NCI-H69 (cell line): ENCODE measurements at regions not wholly inside any gene's neighbourhood (a gene's known extent, or its start where the extent isn't known, plus 50 kb on each side); places are given as distances from the start of the nearest gene placed in this dataset.

ENCODE experiments used
- DNase-seq: peaks from one replicate; lab custom pipeline; 2025; lab: John Stamatoyannopoulos, UW

GRCh38 chr3:117719316-117719926 is 1009.8 kb downstream of the TUSC7 start:
- DNase-seq: peak; percentile 12

- no peak for DNase-seq
Measured at GRCh38 chr3:117721866-117722265, 1012.3 kb downstream of the TUSC7 start.

- DNase-seq: no peak
Measured at GRCh38 chr3:117722856-117723255, 1013.3 kb downstream of the TUSC7 start.

GRCh38 chr3:117723825-117724224 is 1014.2 kb downstream of the TUSC7 start:
- no peak for DNase-seq

- no peak for DNase-seq
Measured at GRCh38 chr3:117725314-117725713, 1015.7 kb downstream of the TUSC7 start.

- DNase-seq: no peak
Measured at GRCh38 chr3:117726776-117727175, 1017.2 kb downstream of the TUSC7 start.

GRCh38 chr3:117728226-117728625 is 1018.6 kb downstream of the TUSC7 start:
- DNase-seq: no peak

- no peak for DNase-seq
Measured at GRCh38 chr3:117734496-117734895, 1024.9 kb downstream of the TUSC7 start.

- DNase-seq: no peak
Measured at GRCh38 chr3:117735481-117736101, 1026.0 kb downstream of the TUSC7 start.

GRCh38 chr3:117736846-117737245 is 1027.3 kb downstream of the TUSC7 start:
- no peak for DNase-seq

- no peak for DNase-seq
Measured at GRCh38 chr3:117743993-117744392, 1034.4 kb downstream of the TUSC7 start.

GRCh38 chr3:117744935-117745334 is 1035.4 kb downstream of the TUSC7 start:
- no peak for DNase-seq

GRCh38 chr3:117745516-117745915 is 1035.9 kb downstream of the TUSC7 start:
- no peak for DNase-seq

GRCh38 chr3:117746066-117746465 is 1036.5 kb downstream of the TUSC7 start:
- no peak for DNase-seq

GRCh38 chr3:117748131-117748530 is 1038.6 kb downstream of the TUSC7 start:
- DNase-seq: no peak

- no peak for DNase-seq
Measured at GRCh38 chr3:117750674-117751269, 1041.2 kb downstream of the TUSC7 start.

GRCh38 chr3:117751651-117752050 is 1042.1 kb downstream of the TUSC7 start:
- no peak for DNase-seq

GRCh38 chr3:117752984-117753717 is 1043.6 kb downstream of the TUSC7 start:
- DNase-seq: no peak

- DNase-seq: no peak
Measured at GRCh38 chr3:117754058-117754457, 1044.5 kb downstream of the TUSC7 start.

- no peak for DNase-seq
Measured at GRCh38 chr3:117754841-117755240, 1045.3 kb downstream of the TUSC7 start.

- DNase-seq: peak; percentile 51
Measured at GRCh38 chr3:117756563-117756962, 1047.0 kb downstream of the TUSC7 start.

GRCh38 chr3:117761703-117762620 is 1052.4 kb downstream of the TUSC7 start:
- DNase-seq: no peak
